GM18505 (cell line): ENCODE measurements at regions not wholly inside any gene's neighbourhood (a gene's known extent, or its start where the extent isn't known, plus 50 kb on each side); places are given as distances from the start of the nearest gene placed in this dataset.

Experiments
- ATAC-seq: cut with Tn5 transposase; IDR thresholded peaks from one replicate; pipeline ENCODE4 v1.9.1; 2021; ENCODE audit not compliant: unreplicated experiment
- POLR2A ChIP-seq: IDR thresholded peaks from 4 replicates; pipeline ENCODE4 v1.6.1; 2011; ENCODE audit warnings: borderline replicate concordance; ENCODE audit not compliant: insufficient read depth, insufficient read length; ENCODE audit errors: extremely low read depth

DNA sequence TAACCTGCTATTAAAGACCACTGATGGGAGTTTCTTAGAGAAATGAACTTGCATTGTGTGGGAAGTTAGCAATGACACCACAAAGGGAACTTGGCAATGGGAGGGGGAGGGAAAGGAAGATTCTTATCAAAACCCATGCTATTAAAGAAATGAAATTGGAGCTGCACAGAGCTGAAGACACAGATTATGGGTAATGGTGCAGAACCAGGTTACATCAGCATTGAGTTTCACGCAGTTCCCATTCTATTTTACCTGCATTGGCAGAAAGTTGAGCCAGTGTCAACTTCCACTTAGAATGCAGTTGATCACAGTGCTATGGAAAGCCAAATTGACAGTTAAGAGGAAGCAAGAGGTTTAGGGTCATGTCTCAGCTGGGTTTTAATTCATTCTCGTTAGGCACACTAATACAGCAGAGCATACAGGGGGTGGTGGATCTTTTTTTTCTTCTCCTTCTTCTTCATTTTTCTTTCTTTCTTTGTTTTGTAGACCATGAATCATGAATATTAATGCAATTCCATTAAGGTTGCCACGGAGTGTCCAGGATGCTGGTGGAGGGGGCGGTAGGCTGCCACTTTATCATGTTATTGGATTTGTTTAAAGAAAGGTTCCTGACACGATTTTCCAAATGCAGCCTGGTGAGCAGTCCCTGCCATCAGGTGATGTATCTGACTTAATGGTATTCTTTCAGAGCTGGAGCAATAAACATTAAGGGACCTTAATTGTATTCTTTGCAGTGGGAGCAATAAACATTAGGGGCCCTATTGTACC lies 1092.0 kb upstream of the MAP3K7 start:
- no peak for ATAC-seq
- no peak for TF ChIP-seq POLR2A

DNA sequence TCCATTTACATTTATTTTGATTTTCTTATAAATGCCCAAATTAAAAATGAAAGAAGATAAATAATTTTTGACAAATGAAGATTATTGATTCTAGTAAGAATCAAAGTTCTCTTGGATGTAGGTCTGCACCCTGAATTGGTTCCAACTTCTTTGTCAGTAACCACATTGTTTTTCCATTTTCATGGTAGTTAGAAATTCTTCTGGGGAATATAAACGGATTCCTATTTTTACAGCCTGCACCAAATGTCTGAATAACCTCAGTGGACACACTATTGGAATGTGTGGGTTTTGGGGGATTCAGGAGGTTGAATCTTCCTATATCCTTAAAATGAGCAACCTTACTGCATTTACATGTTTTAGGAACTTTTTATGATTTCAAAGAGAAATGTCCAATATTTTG lies 1085.3 kb upstream of the MAP3K7 start:
- TF ChIP-seq POLR2A: no peak
- ATAC-seq: no peak

DNA sequence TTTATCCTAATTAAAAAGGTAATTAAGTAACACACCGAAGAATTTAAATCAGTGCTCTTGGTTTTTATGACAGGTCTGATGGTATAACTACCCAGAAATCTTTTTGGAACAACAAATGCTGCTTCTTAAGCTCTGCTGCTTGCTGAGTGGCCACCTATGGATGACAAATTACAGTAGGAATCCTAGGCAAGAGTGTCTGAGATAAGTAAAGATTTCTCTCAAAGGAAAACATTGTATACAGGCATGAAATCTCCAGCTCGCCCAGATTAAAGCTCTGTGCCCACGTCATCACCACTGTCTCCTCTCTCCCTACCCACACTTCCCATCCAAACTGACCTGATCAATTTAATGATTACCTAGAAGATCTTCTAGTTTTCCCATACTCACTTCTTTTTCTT lies 1083.0 kb upstream of the MAP3K7 start:
- ATAC-seq: no peak
- no peak for TF ChIP-seq POLR2A

DNA sequence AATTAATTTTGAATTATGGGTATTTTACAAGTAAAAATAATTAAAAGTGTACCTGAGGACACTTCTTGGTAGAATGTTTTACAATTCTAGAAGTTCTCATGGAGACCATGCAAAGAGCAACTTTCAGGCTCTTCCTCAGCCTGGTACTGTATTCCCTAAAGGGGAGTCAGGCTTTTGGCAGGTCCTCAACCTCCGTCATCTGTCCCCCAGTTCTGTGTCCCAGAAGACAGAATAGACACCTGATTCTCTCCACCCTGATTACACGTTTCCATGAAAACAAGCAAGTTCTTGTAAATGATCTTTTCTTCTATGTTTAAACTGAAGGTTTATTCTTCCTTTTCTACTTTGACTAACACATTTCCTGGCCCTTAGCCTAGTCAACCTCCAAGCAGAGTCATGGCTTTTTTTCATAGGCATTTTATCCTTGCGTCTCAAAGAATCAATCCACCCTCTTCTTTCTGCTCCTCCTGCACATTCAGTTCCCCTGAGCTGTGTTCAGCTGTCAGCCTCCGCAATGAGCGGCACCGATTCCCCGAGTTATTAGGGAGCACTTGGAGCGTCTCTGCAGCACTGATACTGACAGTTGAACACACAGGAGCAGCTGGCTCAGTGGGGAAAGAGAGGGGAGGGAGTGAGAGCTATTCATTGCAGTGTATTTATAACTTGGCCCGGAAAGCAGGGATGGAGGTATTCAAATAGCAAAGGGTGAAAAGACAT lies 1082.4 kb upstream of the MAP3K7 start:
- no peak for ATAC-seq

DNA sequence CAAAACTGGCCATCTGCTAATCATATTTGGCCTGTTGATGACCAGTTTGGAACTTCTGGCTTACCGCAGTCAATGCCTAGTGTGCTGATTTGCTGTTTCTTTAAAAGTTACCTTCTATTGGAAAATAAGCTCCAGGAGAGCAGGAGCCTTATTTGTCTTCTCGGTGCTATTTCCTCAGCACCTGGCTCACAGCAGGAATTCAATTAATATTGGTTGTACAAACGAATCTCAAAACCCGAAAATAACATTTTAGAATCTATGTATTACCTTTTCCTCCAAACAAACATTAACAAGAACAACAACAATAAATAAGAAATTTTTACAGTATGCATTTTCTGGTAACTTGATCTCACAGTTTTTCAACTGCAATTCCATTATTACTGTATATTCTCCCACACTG lies 1080.7 kb upstream of the MAP3K7 start:
- no peak for ATAC-seq

More for the DNA sequence above, 1082.4 kb upstream of the MAP3K7 start:
- no peak for TF ChIP-seq POLR2A

DNA sequence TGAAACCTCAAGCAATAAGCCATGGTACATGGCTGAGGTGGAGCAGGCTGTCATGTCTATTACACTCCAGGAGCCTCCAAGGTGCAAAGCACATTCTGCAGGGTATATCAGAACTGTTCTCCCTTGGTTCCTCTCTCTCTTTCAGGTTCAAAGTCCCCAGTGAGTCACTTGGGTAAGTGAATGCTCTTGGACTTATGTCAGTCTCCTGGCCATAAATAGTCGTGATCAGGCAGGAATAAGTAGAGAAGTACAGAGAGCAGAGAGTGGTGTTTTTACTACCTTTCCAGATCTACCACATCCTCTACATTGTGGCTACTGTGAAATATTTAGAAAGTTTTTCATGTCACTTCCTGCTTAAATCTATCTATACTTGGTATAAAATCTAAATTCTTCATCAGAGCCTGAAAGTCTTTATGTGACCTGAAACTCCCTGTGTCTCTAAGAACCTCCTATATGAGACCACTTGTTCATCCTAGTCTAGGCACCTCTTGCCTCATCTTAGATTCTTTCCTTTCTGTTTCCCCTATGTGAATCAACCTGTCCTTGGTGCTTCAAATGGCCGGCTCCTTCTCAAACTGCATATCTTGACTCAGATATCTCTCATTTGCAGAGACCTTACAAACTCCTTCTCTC lies 1077.6 kb upstream of the MAP3K7 start:
- peak; percentile 76 for ATAC-seq
- TF ChIP-seq POLR2A: no peak

More for the DNA sequence above, 1080.7 kb upstream of the MAP3K7 start:
- no peak for TF ChIP-seq POLR2A

DNA sequence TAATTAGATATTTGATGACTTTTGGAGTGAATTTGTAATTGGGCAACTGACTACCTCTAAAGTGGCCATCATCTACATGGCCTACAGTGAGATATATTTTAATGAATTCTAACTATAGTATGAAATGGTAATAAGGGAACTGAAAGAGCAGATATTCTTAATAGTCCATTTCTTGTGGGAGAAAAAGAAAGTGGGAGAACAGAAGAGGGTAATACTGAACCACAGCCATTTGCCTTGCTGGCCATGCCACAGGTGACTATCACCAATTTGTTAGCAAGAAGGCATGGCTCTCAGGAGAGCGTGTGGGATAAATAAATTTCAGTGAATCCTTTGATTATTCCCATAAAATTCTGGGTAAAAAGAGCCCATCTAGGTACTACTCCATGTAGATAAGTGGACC lies 1074.0 kb upstream of the MAP3K7 start:
- no peak for ATAC-seq
- no peak for TF ChIP-seq POLR2A

DNA sequence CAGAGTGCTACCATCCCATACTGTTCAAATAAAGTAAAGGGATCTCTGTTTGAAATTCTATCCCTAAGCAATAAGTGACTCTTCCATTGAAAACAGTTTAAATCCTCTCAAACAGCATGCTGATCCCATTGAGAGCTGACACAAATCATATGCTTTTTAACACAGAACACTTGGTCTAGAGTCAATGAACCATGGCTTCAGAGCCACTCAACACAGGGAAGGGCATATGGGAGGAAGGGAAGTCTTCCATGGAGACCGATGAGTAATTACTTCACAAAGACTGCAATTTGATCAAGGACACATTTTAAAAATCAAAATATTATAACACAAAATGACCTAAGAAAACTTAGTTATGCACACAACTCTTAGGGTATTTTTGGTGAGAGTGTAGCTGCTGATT lies 1073.0 kb upstream of the MAP3K7 start:
- no peak for ATAC-seq
- no peak for TF ChIP-seq POLR2A

DNA sequence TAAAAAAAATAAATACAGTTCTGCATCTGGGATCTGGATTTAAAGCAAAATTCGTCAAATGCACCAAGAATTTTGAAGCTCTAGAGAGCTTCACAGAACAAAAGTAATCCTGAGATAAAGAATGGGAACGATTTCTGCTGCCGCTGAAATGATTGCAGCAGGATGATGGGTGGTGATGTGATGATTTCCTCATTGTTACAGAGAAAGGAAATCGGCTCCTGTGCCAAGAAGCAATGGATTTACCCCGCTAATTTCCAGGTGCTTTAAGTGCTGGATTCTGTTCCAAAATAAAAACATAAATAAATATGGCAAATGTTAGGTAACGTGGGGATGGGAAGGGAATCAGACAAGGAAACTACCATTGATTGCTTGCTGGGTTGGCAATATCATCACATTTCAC lies 1067.9 kb upstream of the MAP3K7 start:
- TF ChIP-seq POLR2A: no peak

DNA sequence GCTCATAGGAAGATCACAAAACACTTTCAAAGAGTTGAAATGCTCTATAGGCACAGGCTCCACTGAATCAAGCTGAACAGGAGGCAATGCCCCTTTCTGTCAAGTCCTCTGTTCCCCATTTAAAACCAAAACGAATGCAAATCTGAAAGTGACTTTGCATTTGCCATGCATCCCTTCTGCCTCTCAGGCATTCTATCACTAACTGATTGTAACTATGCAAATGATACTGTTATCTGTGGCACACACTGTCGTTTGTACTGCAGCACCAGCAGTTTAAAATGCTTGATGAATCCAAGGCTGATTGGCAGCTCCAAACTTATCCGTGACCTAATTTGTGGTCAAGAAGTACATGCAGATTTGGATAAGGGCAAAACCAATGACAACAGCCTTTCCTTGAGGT lies 1067.5 kb upstream of the MAP3K7 start:
- no peak for TF ChIP-seq POLR2A
- ATAC-seq: no peak

More for the DNA sequence above, 1067.9 kb upstream of the MAP3K7 start:
- ATAC-seq: no peak

DNA sequence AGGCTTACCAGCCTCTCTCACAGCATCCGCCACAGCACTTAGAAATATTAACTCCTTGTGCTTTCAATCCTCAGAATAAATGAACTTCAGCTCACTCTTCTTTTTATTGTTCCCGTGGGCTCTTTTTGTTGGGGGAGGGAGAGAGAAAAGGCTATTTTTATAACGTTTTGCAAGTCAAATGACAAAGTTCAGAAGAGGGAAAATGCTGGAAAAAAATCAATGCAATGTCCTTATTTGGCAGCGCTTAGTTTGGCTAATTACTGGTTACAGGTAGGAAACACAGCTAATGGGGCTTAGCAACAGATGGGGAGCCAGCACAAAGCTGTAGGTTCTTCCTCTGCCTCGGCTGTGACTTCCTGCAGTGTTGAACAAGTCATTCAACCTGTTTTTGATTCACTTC lies 1067.0 kb upstream of the MAP3K7 start:
- ATAC-seq: no peak
- no peak for TF ChIP-seq POLR2A

DNA sequence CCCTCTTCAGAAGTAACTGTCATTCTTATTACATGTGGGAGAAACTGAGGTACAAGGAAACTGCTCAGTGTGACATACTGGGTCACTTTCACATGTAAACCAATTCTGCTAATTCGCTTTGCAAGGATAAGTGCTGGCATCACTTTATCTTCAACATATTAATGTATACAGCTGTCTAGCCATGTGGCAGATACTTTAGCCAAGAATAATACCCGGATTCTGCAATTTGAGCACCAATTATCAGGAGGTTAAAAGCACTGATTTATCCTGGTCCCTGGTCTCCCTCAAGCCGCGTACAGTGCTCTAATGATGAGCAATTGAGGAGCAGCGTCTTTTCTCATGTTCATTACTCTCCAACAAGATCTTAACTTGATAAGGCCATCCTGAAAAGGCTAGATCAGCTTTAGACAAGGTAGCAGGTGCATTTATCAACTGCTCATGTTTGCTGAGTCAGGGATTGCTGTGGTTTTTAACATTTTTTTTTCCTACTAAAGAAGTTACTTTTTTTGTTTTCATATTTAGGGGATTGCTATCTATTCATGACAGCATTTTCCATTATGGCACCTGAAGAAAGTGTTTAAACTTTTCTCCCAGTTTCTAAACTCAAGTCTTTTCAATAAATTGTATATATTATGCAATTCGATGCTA lies 1066.3 kb upstream of the MAP3K7 start:
- TF ChIP-seq POLR2A: no peak

DNA sequence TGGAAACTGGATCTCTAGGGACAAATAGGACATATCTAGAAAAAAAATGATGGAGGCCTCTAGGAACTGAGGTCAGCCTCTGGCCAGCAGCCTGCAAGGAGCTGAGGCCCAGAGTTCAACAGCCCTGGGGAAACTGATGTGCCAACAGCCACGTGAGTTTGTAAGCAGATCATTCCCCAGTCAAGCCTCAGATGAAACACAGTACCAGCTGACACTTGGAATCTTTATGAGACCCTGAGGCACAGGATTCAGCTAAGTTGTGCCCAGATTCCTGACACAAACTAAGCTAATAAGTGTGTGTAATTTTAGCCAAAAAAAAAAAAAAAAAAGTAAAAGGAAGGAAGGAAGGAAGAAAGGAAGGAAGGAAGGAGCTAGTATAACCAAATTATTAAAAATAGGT lies 1059.8 kb upstream of the MAP3K7 start:
- TF ChIP-seq POLR2A: no peak
- ATAC-seq: no peak

More for the DNA sequence above, 1066.3 kb upstream of the MAP3K7 start:
- no peak for ATAC-seq

DNA sequence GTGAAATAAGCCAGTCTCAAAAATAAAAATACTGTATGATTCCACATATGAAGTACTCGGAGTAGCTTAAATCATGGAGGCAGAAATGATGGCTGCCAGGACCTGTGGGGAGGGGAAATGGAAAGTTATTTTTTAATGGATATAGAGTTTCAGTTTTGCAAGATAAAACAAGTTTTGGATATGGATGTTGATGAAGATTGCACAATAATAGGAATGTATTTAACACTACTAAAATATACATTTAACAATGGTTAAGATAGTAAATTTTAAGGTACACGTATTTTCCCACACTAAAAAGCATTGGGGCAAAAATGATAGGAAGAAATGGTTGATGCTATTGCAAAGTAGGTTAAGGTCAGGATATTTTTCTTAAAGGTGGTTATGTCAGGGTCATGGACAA lies 1058.9 kb upstream of the MAP3K7 start:
- TF ChIP-seq POLR2A: no peak
- ATAC-seq: no peak

DNA sequence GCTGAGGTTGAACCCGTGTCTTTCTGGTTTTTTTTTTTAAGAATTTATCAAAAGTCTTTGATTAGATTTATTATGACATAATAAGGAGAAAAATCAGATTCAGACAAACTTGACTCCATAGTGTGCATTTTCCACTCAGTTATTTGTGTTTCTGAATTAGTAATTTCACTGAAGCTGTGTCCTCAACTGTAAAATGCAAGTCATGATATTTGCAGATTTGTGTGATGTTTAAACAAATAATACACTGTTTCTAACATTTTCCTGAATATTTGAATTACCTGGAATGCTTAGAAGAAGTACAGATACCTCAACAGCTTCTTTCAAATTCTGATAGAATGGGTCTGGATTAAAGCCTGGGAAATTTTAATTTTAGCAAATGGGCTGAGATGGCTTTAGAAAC lies 1050.3 kb upstream of the MAP3K7 start:
- ATAC-seq: no peak
- no peak for TF ChIP-seq POLR2A
